CD4-positive, alpha-beta T cell (primary cell): ENCODE measurements at regions not wholly inside any gene's neighbourhood (a gene's known extent, or its start where the extent isn't known, plus 50 kb on each side); places are given as distances from the start of the nearest gene placed in this dataset.

Experiments used
- ATAC-seq: fragments of 200-7000 bp; cut with Tn5 transposase; one replicate; pipeline ENCODE4 v1.10.0; 2022; ENCODE audit warnings: mild to moderate bottlenecking; ENCODE audit not compliant: poor library complexity
- CTCF ChIA-PET: fragments of 350-600 bp; sonication (Branson Sonifier 250); formaldehyde crosslinking; loops from one replicate; lab custom pipeline; 2021; ENCODE audit warnings: antibody characterized with exemption, inconsistent platforms; lab: Charles Lee
- POLR2A ChIA-PET: fragments of 350-600 bp; sonication (Branson Sonifier 250); formaldehyde crosslinking; loops from one replicate; lab custom pipeline; 2021; ENCODE audit warnings: antibody characterized with exemption, inconsistent platforms; lab: Charles Lee
- DNase-seq, 14 experiments: peaks; one replicate each; pipeline ENCODE4 v3.0.0-alpha.2; 2013 to 2020; ENCODE audit warnings: mixed read lengths in 2 of 14
- H3K27ac ChIP-seq, 2 donors: one replicate each; pipeline versions ENCODE4 v1.5.1 to v1.7.0; 2013; ENCODE audit warnings: low read length in 2 of 2, low read depth in 1 of 2, mild to moderate bottlenecking in 1 of 2
- H3K27me3 ChIP-seq, 2 experiments: 1 replicate in 1 of 2; 2 replicates in 1 of 2; pipeline versions ENCODE4 v1.6.1 to v1.7.0; 2013; ENCODE audit warnings: low read length in 2 of 2, control low read depth in 1 of 2, mild to moderate bottlenecking in 1 of 2, moderate library complexity in 1 of 2; ENCODE audit not compliant: insufficient read depth in 2 of 2, control insufficient read depth in 1 of 2
- H3K36me3 ChIP-seq: one replicate; pipeline ENCODE4 v1.6.1; 2013; ENCODE audit warnings: low read length, control low read depth; ENCODE audit not compliant: insufficient read depth
- H3K4me1 ChIP-seq: one replicate; pipeline ENCODE4 v1.6.1; 2013; ENCODE audit warnings: low read length, control low read depth; ENCODE audit not compliant: insufficient read depth
- H3K4me3 ChIP-seq: one replicate; pipeline ENCODE4 v1.5.1; 2013; ENCODE audit warnings: mild to moderate bottlenecking, low read length, moderate library complexity
- H3K9me3 ChIP-seq, 2 experiments: 1 replicate in 1 of 2; 2 replicates in 1 of 2; pipeline versions ENCODE4 v1.6.1 to v1.7.0; 2013; ENCODE audit warnings: low read length in 2 of 2, mild to moderate bottlenecking in 2 of 2, control low read depth in 1 of 2, moderate library complexity in 1 of 2; ENCODE audit not compliant: control insufficient read depth in 1 of 2, insufficient read depth in 1 of 2
- H3K27ac Mint-ChIP-seq: one replicate; pipeline ENCODE4 v1.8.0; 2020; ENCODE audit warnings: mixed read lengths
- H3K27me3 Mint-ChIP-seq: one replicate; pipeline ENCODE4 v1.8.0; 2021; ENCODE audit warnings: mixed read lengths
- H3K36me3 Mint-ChIP-seq: one replicate; pipeline ENCODE4 v1.8.0; 2021; ENCODE audit warnings: low read depth, mixed read lengths
- H3K4me1 Mint-ChIP-seq: one replicate; pipeline ENCODE4 v1.8.0; 2021; ENCODE audit warnings: low read depth, mixed read lengths
- H3K4me3 Mint-ChIP-seq: one replicate; pipeline ENCODE4 v1.8.0; 2020; ENCODE audit warnings: mild to moderate bottlenecking, mixed read lengths
- H3K9me3 Mint-ChIP-seq: one replicate; pipeline ENCODE4 v1.8.0; 2020; ENCODE audit warnings: mixed read lengths
- CTCF ChIP-seq: fragments of 200-600 bp; IDR thresholded peaks from one replicate; pipeline ENCODE4 v1.8.0; 2022; ENCODE audit warnings: antibody characterized with exemption, mild to moderate bottlenecking
- intact Hi-C, 2 experiments: fragments of 100-400 bp; cut with DNase I in 1 of 2; cut with micrococcal nuclease in 1 of 2; formaldehyde crosslinking; loops; one replicate each; pipeline versions ENCODE4 v1.15.1 to v1.9.0; 2023 to 2025; cut with DNase I, micrococcal nuclease

GRCh38 chr10:3595736-3596135 lies 189.3 kb downstream of the KLF6 start:
- no peak overlapping the region for H3K4me3 Mint-ChIP-seq
- H3K27me3 Mint-ChIP-seq: peaks cover 5% of the 10 kb centered on the region
- intact Hi-C loops: no loop called here
- Histone ChIP-seq H3K4me1 (no peaks in the 10 kb centered on the region), H3K4me3 (no peak overlapping the region), H3K36me3 (no peaks in the 10 kb centered on the region), H3K27me3 (no peaks in the 10 kb centered on the region), H3K27ac (no peak overlapping the region), H3K9me3 (no peaks in the 10 kb centered on the region)
- no peaks in the 10 kb centered on the region for H3K36me3 Mint-ChIP-seq
- no peaks in the 10 kb centered on the region for H3K4me1 Mint-ChIP-seq
- no peak overlapping the region for H3K27ac Mint-ChIP-seq
- DNase-seq (no peak), ATAC-seq (no peak)
- ChIA-PET CTCF (no interaction called here), POLR2A (no interaction called here)
- no peak for TF ChIP-seq CTCF
- no peaks in the 10 kb centered on the region for H3K9me3 Mint-ChIP-seq

GRCh38 chr10:3593611-3594010 lies 191.4 kb downstream of the KLF6 start:
- POLR2A ChIA-PET: no interaction called here
- no peaks in the 10 kb centered on the region for H3K9me3 Mint-ChIP-seq
- no peaks in the 10 kb centered on the region for H3K9me3 ChIP-seq
- intact Hi-C loops: no loop called here
- H3K27ac ChIP-seq: no peak overlapping the region
- no peak for ATAC-seq
- no peak overlapping the region for H3K4me3 ChIP-seq
- H3K27me3 ChIP-seq: no peaks in the 10 kb centered on the region
- no peak for TF ChIP-seq CTCF
- H3K36me3 ChIP-seq: no peaks in the 10 kb centered on the region
- H3K27ac Mint-ChIP-seq: no peak overlapping the region
- no peaks in the 10 kb centered on the region for H3K4me1 Mint-ChIP-seq
- CTCF ChIA-PET: no interaction called here
- H3K4me1 ChIP-seq: no peaks in the 10 kb centered on the region
- H3K27me3 Mint-ChIP-seq: peaks cover under 1% of the 10 kb centered on the region
- H3K4me3 Mint-ChIP-seq: no peak overlapping the region
- H3K36me3 Mint-ChIP-seq: no peaks in the 10 kb centered on the region
- no peak for DNase-seq

- intact Hi-C loops: no loop called here
These were observed 192.6 kb downstream of the KLF6 start for GRCh38 chr10:3592424-3592823.

More at GRCh38 chr10:3592424-3592823, 192.6 kb downstream of the KLF6 start:
- H3K27ac ChIP-seq: no peak overlapping the region
- no peak overlapping the region for H3K4me3 ChIP-seq
- no peaks in the 10 kb centered on the region for H3K36me3 Mint-ChIP-seq
- no peak for DNase-seq
- TF ChIP-seq CTCF: no peak
- no peaks in the 10 kb centered on the region for H3K36me3 ChIP-seq
- no peaks in the 10 kb centered on the region for H3K27me3 ChIP-seq
- no peak overlapping the region for H3K27ac Mint-ChIP-seq
- no peak overlapping the region for H3K4me3 Mint-ChIP-seq
- no peaks in the 10 kb centered on the region for H3K9me3 Mint-ChIP-seq
- no peak for ATAC-seq
- H3K4me1 ChIP-seq: no peaks in the 10 kb centered on the region
- CTCF ChIA-PET: no interaction called here
- H3K9me3 ChIP-seq: no peaks in the 10 kb centered on the region
- no peaks in the 10 kb centered on the region for H3K27me3 Mint-ChIP-seq
- POLR2A ChIA-PET: no interaction called here
- H3K4me1 Mint-ChIP-seq: no peaks in the 10 kb centered on the region
